ENCODE measurements at regions not wholly inside any gene's neighbourhood (a gene's known extent, or its start where the extent isn't known, plus 50 kb on each side); places are given as distances from the start of the nearest gene placed in this dataset.

- Histone ChIP-seq H3K4me1 (ENCODE audit: control insufficient read depth, low read length) (no peaks in the 10 kb centered on the region), H3K36me3 (ENCODE audit: control insufficient read depth, low read length) (no peaks in the 10 kb centered on the region), H3K9me3 (ENCODE audit: control insufficient read depth, insufficient read depth, low read length) (no peaks in the 10 kb centered on the region), H3K4me2 (ENCODE audit: low read length) (no peak overlapping the region), H3F3A (ENCODE audit: control insufficient read depth, insufficient read depth) (no peaks in the 10 kb centered on the region), H4K20me1 (ENCODE audit: control insufficient read depth, insufficient read depth, low read depth, low read length) (no peaks in the 10 kb centered on the region), H3K4me3 (ENCODE audit: low read length) (no peak overlapping the region), H3K79me2 (ENCODE audit: control insufficient read depth, low read length) (no peaks in the 10 kb centered on the region), H3K27ac (ENCODE audit: low read depth, low read length) (no peak overlapping the region), H3K9me2 (replicated peaks; ENCODE audit: control insufficient read depth, low read length) (no peaks in the 10 kb centered on the region), H3K27me3 (ENCODE audit: control insufficient read depth, low read length) (no peaks in the 10 kb centered on the region)
- TF ChIP-seq CTCF (IDR thresholded peaks at IDR 0.05; ENCODE audit: low read depth, low read length, poor library complexity, severe bottlenecking) (no peak), EZH2phosphoT487 (IDR thresholded peaks at IDR 0.05; ENCODE audit: borderline replicate concordance, low read length) (no peak)
Observed at GRCh38 chr2:220185766-220186305, 558.4 kb downstream of the SLC4A3 start.

GRCh38 chr2:220188031-220188430 lies 560.6 kb downstream of the SLC4A3 start:
- Histone ChIP-seq H3K4me3 (ENCODE audit: low read length) (no peak overlapping the region), H3K27me3 (ENCODE audit: control insufficient read depth, low read length) (no peaks in the 10 kb centered on the region), H3K9me3 (ENCODE audit: control insufficient read depth, insufficient read depth, low read length) (no peaks in the 10 kb centered on the region), H3K36me3 (ENCODE audit: control insufficient read depth, low read length) (no peaks in the 10 kb centered on the region), H4K20me1 (ENCODE audit: control insufficient read depth, insufficient read depth, low read depth, low read length) (no peaks in the 10 kb centered on the region), H3K27ac (ENCODE audit: low read depth, low read length) (no peak overlapping the region), H3K9me2 (replicated peaks; ENCODE audit: control insufficient read depth, low read length) (no peaks in the 10 kb centered on the region), H3F3A (ENCODE audit: control insufficient read depth, insufficient read depth) (no peaks in the 10 kb centered on the region), H3K79me2 (ENCODE audit: control insufficient read depth, low read length) (no peaks in the 10 kb centered on the region), H3K4me1 (ENCODE audit: control insufficient read depth, low read length) (no peaks in the 10 kb centered on the region), H3K4me2 (ENCODE audit: low read length) (no peak overlapping the region)
- TF ChIP-seq CTCF (IDR thresholded peaks at IDR 0.05; ENCODE audit: low read depth, low read length, poor library complexity, severe bottlenecking) (no peak), EZH2phosphoT487 (IDR thresholded peaks at IDR 0.05; ENCODE audit: borderline replicate concordance, low read length) (no peak)

DNA sequence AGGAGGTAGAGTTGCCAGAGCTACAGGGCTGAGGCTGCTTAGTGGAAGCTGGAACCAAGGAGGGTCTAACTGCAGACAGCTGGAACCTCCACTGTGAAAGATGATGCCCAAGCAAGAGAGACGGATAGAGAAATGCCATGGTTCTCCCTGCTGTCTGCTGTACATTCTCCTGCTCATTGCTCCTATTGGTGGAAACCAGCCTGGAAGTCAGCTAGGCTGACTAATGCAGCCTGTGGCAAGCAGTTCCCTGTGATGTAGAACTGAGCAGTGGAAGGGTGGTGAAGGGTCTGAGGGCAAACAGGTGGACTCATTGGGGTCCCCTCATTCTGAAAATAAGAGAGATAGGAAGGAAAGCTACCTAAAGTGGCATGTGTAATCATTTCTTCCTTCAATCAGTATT lies 563.6 kb downstream of the SLC4A3 start:
- Histone ChIP-seq H3K4me3 (ENCODE audit: low read length) (no peak overlapping the region), H3F3A (ENCODE audit: control insufficient read depth, insufficient read depth) (no peaks in the 10 kb centered on the region), H3K9me3 (ENCODE audit: control insufficient read depth, insufficient read depth, low read length) (peaks cover 4% of the 10 kb centered on the region; the same call in 1 of the 2 replicates), H3K79me2 (ENCODE audit: control insufficient read depth, low read length) (no peaks in the 10 kb centered on the region), H3K27ac (ENCODE audit: low read depth, low read length) (no peak overlapping the region), H3K4me2 (ENCODE audit: low read length) (no peak overlapping the region), H3K4me1 (ENCODE audit: control insufficient read depth, low read length) (no peaks in the 10 kb centered on the region), H3K36me3 (ENCODE audit: control insufficient read depth, low read length) (no peaks in the 10 kb centered on the region), H3K27me3 (ENCODE audit: control insufficient read depth, low read length) (no peaks in the 10 kb centered on the region), H4K20me1 (ENCODE audit: control insufficient read depth, insufficient read depth, low read depth, low read length) (no peaks in the 10 kb centered on the region), H3K9me2 (replicated peaks; ENCODE audit: control insufficient read depth, low read length) (no peaks in the 10 kb centered on the region)
- TF ChIP-seq EZH2phosphoT487 (IDR thresholded peaks at IDR 0.05; ENCODE audit: borderline replicate concordance, low read length), result no peak
- TF ChIP-seq CTCF (IDR thresholded peaks at IDR 0.05; ENCODE audit: low read depth, low read length, poor library complexity, severe bottlenecking), result no peak
